ENCODE measurements at regions not wholly inside any gene's neighbourhood (a gene's known extent, or its start where the extent isn't known, plus 50 kb on each side); places are given as distances from the start of the nearest gene placed in this dataset.

GRCh38 chr7:47154791-47155190 is 427.1 kb downstream of the TNS3 start:
- POLR2A ChIA-PET = no interaction called here
- H3K4me3 ChIP-seq (ENCODE audit: low read depth, low read length) = no peak overlapping the region
- H3K9me3 ChIP-seq (ENCODE audit: control insufficient read depth, insufficient read depth, low read length) = peaks cover 1% of the 10 kb centered on the region; the same call in 1 of the 2 replicates
- TF ChIP-seq CTCF (IDR thresholded peaks at IDR 0.05; ENCODE audit: low read depth, low read length) = no peak
- CTCF ChIA-PET = no interaction called here
- H3K27ac ChIP-seq (ENCODE audit: low read depth, low read length) = no peak overlapping the region
- H3K27me3 ChIP-seq (ENCODE audit: control insufficient read depth, insufficient read depth, low read length) = no peaks in the 10 kb centered on the region
- DNase-seq (ENCODE audit: low read depth, low spot score) = no peak

GRCh38 chr7:47153576-47153975 is 428.3 kb downstream of the TNS3 start:
- DNase-seq (ENCODE audit: low read depth, low spot score) = no peak
- Histone ChIP-seq H3K9me3 (ENCODE audit: control insufficient read depth, insufficient read depth, low read length) (no peaks in the 10 kb centered on the region), H3K4me3 (ENCODE audit: low read depth, low read length) (no peak overlapping the region), H3K27me3 (ENCODE audit: control insufficient read depth, insufficient read depth, low read length) (no peaks in the 10 kb centered on the region), H3K27ac (ENCODE audit: low read depth, low read length) (no peak overlapping the region)
- TF ChIP-seq CTCF (IDR thresholded peaks at IDR 0.05; ENCODE audit: low read depth, low read length) = no peak
- CTCF ChIA-PET = interaction anchor here (0.6 to 1.3 kb wide), 3 partner anchors 17 to 1232 kb away, joined by 3 to 4 read pairs (median 3); partner anchors contain the start of gene IGFBP3
- POLR2A ChIA-PET = no interaction called here

GRCh38 chr7:47153058-47153457 is 428.9 kb downstream of the TNS3 start:
- Histone ChIP-seq H3K4me3 (ENCODE audit: low read depth, low read length) (no peak overlapping the region), H3K27ac (ENCODE audit: low read depth, low read length) (no peak overlapping the region), H3K27me3 (ENCODE audit: control insufficient read depth, insufficient read depth, low read length) (no peaks in the 10 kb centered on the region), H3K9me3 (ENCODE audit: control insufficient read depth, insufficient read depth, low read length) (no peaks in the 10 kb centered on the region)
- DNase-seq (ENCODE audit: low read depth, low spot score) = peak; percentile 89
- ChIA-PET CTCF (interaction anchor here (1.3 kb wide), 2 partner anchors 17 to 1231 kb away, joined by 3 to 4 read pairs; partner anchors contain the start of gene IGFBP3), POLR2A (interaction anchor here (0.6 kb wide), 1 partner anchor 518 kb away, joined by 3 read pairs; no protein-coding TSS in a partner anchor)
- TF ChIP-seq CTCF (IDR thresholded peaks at IDR 0.05; ENCODE audit: low read depth, low read length) = no peak

- ChIA-PET CTCF (interaction anchor here (1.3 kb wide), 2 partner anchors 18 to 1231 kb away, joined by 3 to 4 read pairs; partner anchors contain the start of gene IGFBP3), POLR2A (no interaction called here)
- no peaks in the 10 kb centered on the region for H3K27me3 ChIP-seq (ENCODE audit: control insufficient read depth, insufficient read depth, low read length)
- H3K9me3 ChIP-seq (ENCODE audit: control insufficient read depth, insufficient read depth, low read length) = no peaks in the 10 kb centered on the region
- no peak for TF ChIP-seq CTCF (IDR thresholded peaks at IDR 0.05; ENCODE audit: low read depth, low read length)
- no peak overlapping the region for H3K4me3 ChIP-seq (ENCODE audit: low read depth, low read length)
- DNase-seq (ENCODE audit: low read depth, low spot score) = no peak
- no peak overlapping the region for H3K27ac ChIP-seq (ENCODE audit: low read depth, low read length)
Observed at GRCh38 chr7:47152307-47152706, 429.6 kb downstream of the TNS3 start.

GRCh38 chr7:47150497-47151260 is 431.2 kb downstream of the TNS3 start:
- Histone ChIP-seq H3K27me3 (ENCODE audit: control insufficient read depth, insufficient read depth, low read length) (no peaks in the 10 kb centered on the region), H3K9me3 (ENCODE audit: control insufficient read depth, insufficient read depth, low read length) (no peaks in the 10 kb centered on the region), H3K4me3 (ENCODE audit: low read depth, low read length) (no peak overlapping the region), H3K27ac (ENCODE audit: low read depth, low read length) (no peak overlapping the region)
- DNase-seq (ENCODE audit: low read depth, low spot score) = no peak
- POLR2A ChIA-PET = no interaction called here
- CTCF ChIA-PET = no interaction called here
- no peak for TF ChIP-seq CTCF (IDR thresholded peaks at IDR 0.05; ENCODE audit: low read depth, low read length)
